ENCODE measurements at regions not wholly inside any gene's neighbourhood (a gene's known extent, or its start where the extent isn't known, plus 50 kb on each side); places are given as distances from the start of the nearest gene placed in this dataset.

GRCh38 chr16:56072096-56072495, 119.2 kb upstream of the GNAO1 start:
- DNase-seq (ENCODE audit: low spot score) (no peak), ATAC-seq (no peak)
- no peak overlapping the region for H3K4me3 Mint-ChIP-seq
- TF ChIP-seq RORB (CRISPR knock-in tag; IDR thresholded peaks at IDR 0.05) (no peak), ZNF512 (CRISPR knock-in tag; IDR thresholded peaks at IDR 0.05; ENCODE audit: borderline replicate concordance) (no peak), ZNF532 (CRISPR knock-in tag; IDR thresholded peaks at IDR 0.05; ENCODE audit: borderline replicate concordance) (no peak), AR (CRISPR knock-in tag; IDR thresholded peaks at IDR 0.05) (no peak), ZNF396 (CRISPR knock-in tag; IDR thresholded peaks at IDR 0.05; ENCODE audit: borderline replicate concordance) (no peak), TP53 (CRISPR knock-in tag; IDR thresholded peaks at IDR 0.05) (no peak), FOXJ3 (CRISPR knock-in tag; IDR thresholded peaks at IDR 0.05; ENCODE audit: borderline replicate concordance) (no peak), ZNF423 (CRISPR knock-in tag; IDR thresholded peaks at IDR 0.05) (no peak), ETV6 (CRISPR knock-in tag; IDR thresholded peaks at IDR 0.05) (no peak), ATF1 (CRISPR knock-in tag; IDR thresholded peaks at IDR 0.05) (no peak), ELF4 (CRISPR knock-in tag; IDR thresholded peaks at IDR 0.05; ENCODE audit: low read depth) (no peak), FOXP4 (CRISPR knock-in tag; IDR thresholded peaks at IDR 0.05) (no peak), ZNF138 (CRISPR knock-in tag; conservative IDR thresholded peaks at IDR 0.05) (no peak), ZNF425 (CRISPR knock-in tag; conservative IDR thresholded peaks at IDR 0.05) (no peak), IRF2 (CRISPR knock-in tag; IDR thresholded peaks at IDR 0.05; ENCODE audit: borderline replicate concordance, low read depth) (no peak), ESRRA (CRISPR knock-in tag; IDR thresholded peaks at IDR 0.05; ENCODE audit: borderline replicate concordance) (no peak), ATF2 (CRISPR knock-in tag; IDR thresholded peaks at IDR 0.05; ENCODE audit: borderline replicate concordance, low read depth) (no peak), USF1 (CRISPR knock-in tag; IDR thresholded peaks at IDR 0.05) (no peak), ZNF416 (CRISPR knock-in tag; IDR thresholded peaks at IDR 0.05) (no peak), ZNF232 (CRISPR knock-in tag; IDR thresholded peaks at IDR 0.05) (no peak)
- peaks cover 14% of the 10 kb centered on the region for H3K4me1 Mint-ChIP-seq
- H3K27ac Mint-ChIP-seq = no peak overlapping the region
- no peaks in the 10 kb centered on the region for H3K36me3 Mint-ChIP-seq
- H3K9me3 Mint-ChIP-seq = no peaks in the 10 kb centered on the region
- H3K27me3 Mint-ChIP-seq (ENCODE audit: low read depth) = no peaks in the 10 kb centered on the region; the same call in 1 of the 2 replicates
- POLR2A ChIA-PET = no interaction called here
- CTCF ChIA-PET = no interaction called here
